Endothelial cell of umbilical vein (primary cell): ENCODE measurements at regions not wholly inside any gene's neighbourhood (a gene's known extent, or its start where the extent isn't known, plus 50 kb on each side); places are given as distances from the start of the nearest gene placed in this dataset.

Experiments
- BruUV-seq: library from RNA; stranded (reverse); fragments of 400-500 nt; replicated peaks from 2 replicates; lab custom pipeline; 2021; lab: Mats Ljungman, UMichigan
- CTCF ChIA-PET: fragments of 300-600, 350-600 bp; sonication (Branson Sonifier 250); formaldehyde crosslinking; loops from one replicate; lab custom pipeline; 2021; ENCODE audit warnings: antibody characterized with exemption, inconsistent platforms; lab: Charles Lee
- POLR2A ChIA-PET: fragments of 300-600, 350-600 bp; sonication (Branson Sonifier 250); formaldehyde crosslinking; loops from one replicate; lab custom pipeline; 2021; ENCODE audit warnings: antibody characterized with exemption, inconsistent platforms; lab: Charles Lee
- DNase-seq: peaks from one replicate; pipeline ENCODE4 v3.0.0-alpha.2; 2011; ENCODE audit warnings: low read depth, low spot score
- FAIRE-seq: peaks from 2 replicates; lab custom pipeline; 2011; peaks lifted over from hg19 to GRCh38; lab: Jason Lieb, UNC
- H2AFZ ChIP-seq: 2 replicates; pipeline ENCODE4 v1.6.0; 2012; ENCODE audit warnings: low read depth, low read length, control low read depth, inconsistent platforms
- H3K27ac ChIP-seq: 2 replicates; pipeline ENCODE4 v1.5.1; 2011; ENCODE audit warnings: low read depth, mild to moderate bottlenecking, control low read depth, low read length, moderate library complexity; ENCODE audit not compliant: insufficient read depth
- H3K27me3 ChIP-seq, 2 experiments: 2 replicates each; pipeline versions ENCODE4 v1.6.0 to v1.6.1; 2011; ENCODE audit warnings: low read length in 2 of 2, mixed read lengths in 1 of 2; ENCODE audit not compliant: control insufficient read depth in 2 of 2, insufficient read depth in 2 of 2
- H3K36me3 ChIP-seq, 2 experiments: 2 replicates in 1 of 2; 3 replicates in 1 of 2; pipeline ENCODE4 v1.5.1; 2011; ENCODE audit warnings: low read length in 2 of 2, mild to moderate bottlenecking in 1 of 2, moderate library complexity in 1 of 2; ENCODE audit not compliant: control insufficient read depth in 2 of 2, insufficient read depth in 2 of 2; ENCODE audit errors: extremely low read depth in 1 of 2
- H3K4me1 ChIP-seq: 3 replicates; pipeline ENCODE4 v1.5.1; 2011; ENCODE audit warnings: mild to moderate bottlenecking, low read length; ENCODE audit not compliant: control insufficient read depth, insufficient read depth; ENCODE audit errors: extremely low read depth
- H3K4me2 ChIP-seq: 2 replicates; pipeline ENCODE4 v1.6.1; 2011; ENCODE audit warnings: low read length, control low read depth, mixed read lengths; ENCODE audit not compliant: insufficient read depth
- H3K4me3 ChIP-seq, 3 experiments: fragments of 200-600 bp in 1 of 3; sonication (generic), shearing (Covaris generic) in 1 of 3; replicated peaks in 1 of 3; 2 replicates each; pipeline ENCODE4 v1.5.1; 2011 to 2016; ENCODE audit warnings: control low read depth in 3 of 3, low read length in 3 of 3, mild to moderate bottlenecking in 2 of 3, inconsistent platforms in 1 of 3, low read depth in 1 of 3, moderate library complexity in 1 of 3; ENCODE audit not compliant: insufficient read depth in 1 of 3
- H3K79me2 ChIP-seq: 2 replicates; pipeline ENCODE4 v1.6.0; 2012; ENCODE audit warnings: low read length, inconsistent platforms; ENCODE audit not compliant: control insufficient read depth, insufficient read depth
- H3K9ac ChIP-seq: replicated peaks from 2 replicates; pipeline ENCODE3; 2011; ENCODE audit warnings: low read length, control low read depth; ENCODE audit not compliant: insufficient read depth; ENCODE audit errors: extremely low read depth
- H3K9me1 ChIP-seq: replicated peaks from 3 replicates; pipeline ENCODE4 v1.6.0; 2011; ENCODE audit warnings: mild to moderate bottlenecking, low read length; ENCODE audit not compliant: control insufficient read depth, insufficient read depth; ENCODE audit errors: extremely low read depth
- H3K9me3 ChIP-seq: replicated peaks from 2 replicates; pipeline ENCODE4 v1.5.1; 2012; ENCODE audit warnings: low read length, inconsistent platforms; ENCODE audit not compliant: control insufficient read depth, insufficient read depth
- H4K20me1 ChIP-seq: replicated peaks from 2 replicates; pipeline ENCODE3; 2011; ENCODE audit warnings: mild to moderate bottlenecking, low read length; ENCODE audit not compliant: control insufficient read depth, insufficient read depth; ENCODE audit errors: extremely low read depth
- CTCF ChIP-seq, 2 donors: IDR thresholded peaks; 1 replicate in 1 of 2; 2 replicates in 1 of 2; pipeline ENCODE4 v1.5.1; 2011; ENCODE audit warnings: low read length in 2 of 2, mild to moderate bottlenecking in 2 of 2, moderate library complexity in 2 of 2, control low read depth in 1 of 2, inconsistent platforms in 1 of 2, low read depth in 1 of 2; ENCODE audit not compliant: insufficient read depth in 1 of 2; ENCODE audit errors: extremely low read depth in 1 of 2
- EZH2 ChIP-seq: IDR thresholded peaks from 2 replicates; pipeline ENCODE4 v1.6.1; 2012; ENCODE audit warnings: borderline replicate concordance, low read depth, mild to moderate bottlenecking, moderate library complexity, low read length, inconsistent platforms; ENCODE audit not compliant: severe bottlenecking
- FOS ChIP-seq: IDR thresholded peaks from 2 replicates; pipeline ENCODE4 v1.6.1; 2011; ENCODE audit warnings: mild to moderate bottlenecking, low read length, moderate library complexity, borderline replicate concordance; ENCODE audit not compliant: insufficient read depth
- GATA2 ChIP-seq: IDR thresholded peaks from 2 replicates; pipeline ENCODE4 v1.7.0; 2011; ENCODE audit warnings: low read depth, mild to moderate bottlenecking, moderate library complexity, mixed read lengths, low read length; ENCODE audit not compliant: insufficient read length, insufficient read depth
- JUN ChIP-seq: IDR thresholded peaks from 2 replicates; pipeline ENCODE4 v1.6.1; 2011; ENCODE audit warnings: borderline replicate concordance, low read depth; ENCODE audit not compliant: insufficient read length, insufficient read depth
- MAX ChIP-seq: IDR thresholded peaks from 2 replicates; pipeline ENCODE4 v1.6.1; 2011; ENCODE audit not compliant: insufficient read depth, insufficient read length
- MYC ChIP-seq: IDR thresholded peaks from one replicate; pipeline ENCODE4 v1.6.1; 2011; ENCODE audit warnings: mild to moderate bottlenecking, low read depth, low read length
- POLR2A ChIP-seq: IDR thresholded peaks from 2 replicates; pipeline ENCODE4 v1.6.1; 2012; ENCODE audit warnings: low read depth, mild to moderate bottlenecking, control low read depth, low read length
- POLR2AphosphoS5 ChIP-seq: IDR thresholded peaks from 2 replicates; pipeline ENCODE4 v1.6.1; 2012; ENCODE audit warnings: low read depth, mild to moderate bottlenecking, control low read depth, low read length, moderate library complexity; ENCODE audit not compliant: insufficient read depth
- dilution Hi-C: fragments of 300-500 bp; cut with MboI; formaldehyde crosslinking; loops from one replicate; pipeline ENCODE4 v1.15.0; 2019; ENCODE audit warnings: low sequenced_read_pairs; ENCODE audit not compliant: extremely low pct_ligation_motif_present
- intact Hi-C: fragments of 100-400 bp; cut with micrococcal nuclease; formaldehyde crosslinking; loops from one replicate; pipeline ENCODE4 v1.10.0; 2022

- no peak for TF ChIP-seq JUN
- TF ChIP-seq MYC = no peak
- no peak for TF ChIP-seq POLR2AphosphoS5
- Histone ChIP-seq H3K79me2 (no peaks in the 10 kb centered on the region), H3K4me2 (no peak overlapping the region), H3K9ac (no peak overlapping the region), H3K4me1 (no peaks in the 10 kb centered on the region), H3K9me1 (no peaks in the 10 kb centered on the region), H3K27ac (no peak overlapping the region), H3K36me3 (no peaks in the 10 kb centered on the region), H3K9me3 (no peaks in the 10 kb centered on the region), H4K20me1 (no peaks in the 10 kb centered on the region), H2AFZ (no peak overlapping the region), H3K27me3 (no peaks in the 10 kb centered on the region), H3K4me3 (no peak overlapping the region)
- dilution Hi-C loops (no loop called here), intact Hi-C loops (no loop called here)
- POLR2A ChIA-PET = no interaction called here
- no peak for FAIRE-seq
- DNase-seq = no peak
- CTCF ChIA-PET = no interaction called here
- no TSS peak for BruUV-seq
Observed at GRCh38 chr12:131422744-131423143, 288.1 kb upstream of the SFSWAP start.

GRCh38 chr12:131424270-131424669 lies 286.6 kb upstream of the SFSWAP start:
- dilution Hi-C loops = no loop called here

More at GRCh38 chr12:131424270-131424669, 286.6 kb upstream of the SFSWAP start:
- H3K4me2 ChIP-seq = no peak overlapping the region
- no peaks in the 10 kb centered on the region for H3K4me1 ChIP-seq
- intact Hi-C loops = no loop called here
- no peaks in the 10 kb centered on the region for H3K79me2 ChIP-seq
- CTCF ChIA-PET = no interaction called here
- H3K9me1 ChIP-seq = no peaks in the 10 kb centered on the region
- H2AFZ ChIP-seq = no peak overlapping the region
- no peak for DNase-seq
- H3K27me3 ChIP-seq = no peaks in the 10 kb centered on the region
- no peaks in the 10 kb centered on the region for H3K36me3 ChIP-seq
- H4K20me1 ChIP-seq = no peaks in the 10 kb centered on the region
- H3K27ac ChIP-seq = no peak overlapping the region
- POLR2A ChIA-PET = no interaction called here
- H3K9ac ChIP-seq = no peak overlapping the region
- TF ChIP-seq MYC (no peak), EZH2 (no peak), JUN (no peak), POLR2A (no peak), GATA2 (no peak), POLR2AphosphoS5 (no peak), FOS (no peak), CTCF (IDR thresholded peaks at IDR 0.05; ENCODE audit: extremely low read depth in 1 of 2, insufficient read depth in 1 of 2, low read depth in 1 of 2, low read length in 2 of 2) (no peak), MAX (no peak)
- H3K9me3 ChIP-seq = no peaks in the 10 kb centered on the region
- H3K4me3 ChIP-seq = no peak overlapping the region
- no TSS peak for BruUV-seq
- no peak for FAIRE-seq
